Iris pigment epithelial cell (primary cell): ENCODE measurements at regions not wholly inside any gene's neighbourhood (a gene's known extent, or its start where the extent isn't known, plus 50 kb on each side); places are given as distances from the start of the nearest gene placed in this dataset.

Source experiments
- DNase-seq: peaks from one replicate; pipeline ENCODE4 v3.0.0-alpha.2; 2011; ENCODE audit warnings: low read depth

GRCh38 chr14:80446356-80446755 lies 235.1 kb upstream of the DIO2 start:
- peak; percentile 21 for DNase-seq

- DNase-seq: no peak
Measured at GRCh38 chr14:80445605-80446004, 234.3 kb upstream of the DIO2 start.

GRCh38 chr14:80434574-80435321 lies 223.4 kb upstream of the DIO2 start:
- DNase-seq: no peak

GRCh38 chr14:80433811-80434210 lies 222.5 kb upstream of the DIO2 start:
- DNase-seq: no peak

- DNase-seq: no peak
Measured at GRCh38 chr14:80428671-80429070, 217.4 kb upstream of the DIO2 start.

- peak; percentile 59 for DNase-seq
Measured at GRCh38 chr14:80428171-80428570, 216.9 kb upstream of the DIO2 start.

- DNase-seq: peak; percentile 83
Measured at GRCh38 chr14:80427101-80427500, 215.8 kb upstream of the DIO2 start.

- DNase-seq: peak; percentile 91
Measured at GRCh38 chr14:80426683-80427082, 215.4 kb upstream of the DIO2 start.

GRCh38 chr14:80425686-80426085 lies 214.4 kb upstream of the DIO2 start:
- DNase-seq: peak; percentile 99

GRCh38 chr14:80419769-80420168 lies 208.5 kb upstream of the DIO2 start:
- DNase-seq: no peak

- DNase-seq: no peak
Measured at GRCh38 chr14:80419345-80419744, 208.0 kb upstream of the DIO2 start.

- DNase-seq: no peak
Measured at GRCh38 chr14:80415636-80416035, 204.3 kb upstream of the DIO2 start.

- DNase-seq: no peak
Measured at GRCh38 chr14:80414080-80414479, 202.8 kb upstream of the DIO2 start.

GRCh38 chr14:80404413-80404812 lies 193.1 kb upstream of the DIO2 start:
- DNase-seq: no peak

- DNase-seq: no peak
Measured at GRCh38 chr14:80403036-80403435, 191.7 kb upstream of the DIO2 start.

GRCh38 chr14:80395031-80395430 lies 183.7 kb upstream of the DIO2 start:
- no peak for DNase-seq

- DNase-seq: peak; percentile 34
Measured at GRCh38 chr14:80393766-80394165, 182.5 kb upstream of the DIO2 start.

- DNase-seq: peak; percentile 88
Measured at GRCh38 chr14:80390906-80391305, 179.6 kb upstream of the DIO2 start.

- peak; percentile 97 for DNase-seq
Measured at GRCh38 chr14:80388980-80389711, 177.8 kb upstream of the DIO2 start.

- DNase-seq: peak; percentile 18
Measured at GRCh38 chr14:80387563-80387981, 176.3 kb upstream of the DIO2 start.

GRCh38 chr14:80385336-80385735 lies 174.0 kb upstream of the DIO2 start:
- no peak for DNase-seq

GRCh38 chr14:80383223-80383622 lies 171.9 kb upstream of the DIO2 start:
- no peak for DNase-seq

- no peak for DNase-seq
Measured at GRCh38 chr14:80381807-80382363, 170.6 kb upstream of the DIO2 start.
